AG04449 (cell line): ENCODE measurements at regions not wholly inside any gene's neighbourhood (a gene's known extent, or its start where the extent isn't known, plus 50 kb on each side); places are given as distances from the start of the nearest gene placed in this dataset.

Experiments
- CTCF ChIA-PET: fragments of 350-600 bp; formaldehyde crosslinking; extraction: SDS; loops from one replicate; lab custom pipeline; 2021; ENCODE audit warnings: antibody characterized with exemption; lab: Yijun Ruan, JAX
- POLR2A ChIA-PET: fragments of 400-600, 350-600 bp; formaldehyde crosslinking; extraction: SDS; loops from one replicate; lab custom pipeline; 2020; ENCODE audit warnings: antibody characterized with exemption, inconsistent platforms; lab: Yijun Ruan, JAX
- DNase-seq: peaks from one replicate; pipeline ENCODE4 v3.0.0-alpha.2; 2010; ENCODE audit warnings: low read depth, low spot score
- H3K4me3 ChIP-seq: 2 replicates; pipeline ENCODE4 v1.5.1; 2011; ENCODE audit warnings: low read depth, mild to moderate bottlenecking, control low read depth, low read length
- TF ChIP-seq, protein P1 (sequence below): IDR thresholded peaks from one replicate; pipeline ENCODE4 v1.5.1; 2011; ENCODE audit warnings: mild to moderate bottlenecking, moderate library complexity, low read length, control low read depth, inconsistent platforms; ENCODE audit not compliant: insufficient read depth; ENCODE audit errors: missing control alignments

DNA sequence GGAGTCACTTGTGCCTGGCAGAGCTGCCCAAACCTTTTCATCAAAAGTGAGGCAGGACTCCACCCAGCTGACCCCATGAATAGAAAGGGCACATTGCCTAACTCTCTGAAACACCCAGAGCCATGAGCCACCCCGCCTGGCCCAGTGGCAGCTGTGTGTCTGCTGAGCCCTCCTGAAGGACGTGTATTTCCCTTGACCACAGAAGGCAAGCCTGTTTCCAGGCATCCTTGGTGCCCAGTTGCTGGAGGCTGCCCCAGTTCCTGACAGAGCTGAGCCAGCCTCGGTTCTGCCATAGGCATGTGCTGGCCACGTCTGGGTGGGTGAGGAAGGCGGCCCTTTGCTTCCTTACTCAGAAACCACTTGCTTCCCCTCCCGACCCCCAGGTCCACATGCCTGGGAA, 124.7 kb upstream of the GLI2 start:
- POLR2A ChIA-PET: interaction anchor here (0.7 to 1.1 kb wide), 2 partner anchors 59 to 268 kb away, joined by 3 to 4 read pairs; no protein-coding TSS in a partner anchor
- TF ChIP-seq, protein P1, sequence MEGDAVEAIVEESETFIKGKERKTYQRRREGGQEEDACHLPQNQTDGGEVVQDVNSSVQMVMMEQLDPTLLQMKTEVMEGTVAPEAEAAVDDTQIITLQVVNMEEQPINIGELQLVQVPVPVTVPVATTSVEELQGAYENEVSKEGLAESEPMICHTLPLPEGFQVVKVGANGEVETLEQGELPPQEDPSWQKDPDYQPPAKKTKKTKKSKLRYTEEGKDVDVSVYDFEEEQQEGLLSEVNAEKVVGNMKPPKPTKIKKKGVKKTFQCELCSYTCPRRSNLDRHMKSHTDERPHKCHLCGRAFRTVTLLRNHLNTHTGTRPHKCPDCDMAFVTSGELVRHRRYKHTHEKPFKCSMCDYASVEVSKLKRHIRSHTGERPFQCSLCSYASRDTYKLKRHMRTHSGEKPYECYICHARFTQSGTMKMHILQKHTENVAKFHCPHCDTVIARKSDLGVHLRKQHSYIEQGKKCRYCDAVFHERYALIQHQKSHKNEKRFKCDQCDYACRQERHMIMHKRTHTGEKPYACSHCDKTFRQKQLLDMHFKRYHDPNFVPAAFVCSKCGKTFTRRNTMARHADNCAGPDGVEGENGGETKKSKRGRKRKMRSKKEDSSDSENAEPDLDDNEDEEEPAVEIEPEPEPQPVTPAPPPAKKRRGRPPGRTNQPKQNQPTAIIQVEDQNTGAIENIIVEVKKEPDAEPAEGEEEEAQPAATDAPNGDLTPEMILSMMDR: no peak
- no peak for DNase-seq
- CTCF ChIA-PET: interaction anchor here (1.1 to 2.5 kb wide), 3 partner anchors 15 to 306 kb away, joined by 3 to 11 read pairs (median 5); no protein-coding TSS in a partner anchor
- H3K4me3 ChIP-seq: no peak overlapping the region

DNA sequence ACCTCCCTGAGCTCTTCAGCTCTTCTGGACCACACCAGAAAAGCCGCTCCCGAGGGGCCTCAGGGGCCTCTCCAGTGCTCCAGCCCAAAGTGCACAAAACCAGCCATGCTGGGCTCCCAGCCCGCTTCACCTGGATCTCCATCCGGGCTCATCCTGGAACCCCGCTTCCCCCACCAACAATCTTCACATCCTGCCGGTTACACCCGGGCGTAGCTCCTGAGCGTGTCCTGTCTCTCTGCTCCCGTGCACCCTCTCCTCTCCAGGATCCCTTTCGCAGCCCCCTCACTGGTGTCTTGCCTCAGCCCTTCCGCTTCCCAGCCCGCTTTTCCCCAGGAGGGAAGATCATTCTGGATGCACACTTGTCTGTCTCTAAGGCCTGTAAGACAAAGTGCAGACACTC, 123.7 kb upstream of the GLI2 start:
- POLR2A ChIA-PET: interaction anchor here (0.6 kb wide), 1 partner anchor 71 kb away, joined by 3 read pairs; no protein-coding TSS in a partner anchor
- no peak overlapping the region for H3K4me3 ChIP-seq
- TF ChIP-seq, protein P1: no peak
- CTCF ChIA-PET: interaction anchor here (1.1 to 2.5 kb wide), 3 partner anchors 9 to 307 kb away, joined by 3 to 11 read pairs (median 11); no protein-coding TSS in a partner anchor
- DNase-seq: no peak

DNA sequence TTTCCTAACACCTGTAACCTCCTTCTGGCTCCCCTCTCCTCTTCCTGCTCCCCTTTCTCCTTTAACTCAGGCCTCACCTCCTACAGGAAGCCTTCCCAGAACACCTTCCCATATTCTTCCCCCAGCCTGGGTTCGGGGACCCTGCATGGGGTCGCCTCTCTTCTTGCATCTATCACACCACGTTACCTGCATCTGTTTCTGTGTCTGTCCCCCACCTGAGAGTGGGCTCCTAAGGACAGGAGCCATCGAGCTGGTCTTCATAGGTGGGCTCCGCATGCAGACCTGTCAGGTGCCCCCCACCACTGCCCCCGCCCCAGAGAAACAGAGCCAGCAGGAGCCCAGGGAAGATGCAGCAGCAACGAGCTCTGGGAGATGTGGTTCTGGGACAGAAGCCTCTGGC, 123.2 kb upstream of the GLI2 start:
- ChIA-PET POLR2A (interaction anchor here (0.6 to 2.2 kb wide), 3 partner anchors 8 to 70 kb away, joined by 3 to 5 read pairs (median 3); no protein-coding TSS in a partner anchor), CTCF (interaction anchor here (1.5 to 2.2 kb wide), 3 partner anchors 10 to 91 kb away, joined by 3 to 11 read pairs (median 5); no protein-coding TSS in a partner anchor)
- H3K4me3 ChIP-seq: no peak overlapping the region
- DNase-seq: no peak
- TF ChIP-seq, protein P1: no peak

- H3K4me3 ChIP-seq: no peak overlapping the region
- POLR2A ChIA-PET: interaction anchor here (0.6 to 2.2 kb wide), 8 partner anchors 8 to 462 kb away, joined by 3 to 11 read pairs (median 5); no protein-coding TSS in a partner anchor
- DNase-seq: no peak
- TF ChIP-seq, protein P1: no peak
- CTCF ChIA-PET: interaction anchor here (0.9 to 2.2 kb wide), 6 partner anchors 10 to 91 kb away, joined by 3 to 11 read pairs (median 4); no protein-coding TSS in a partner anchor
Measured at GRCh38 chr2:120612931-120613330, 122.7 kb upstream of the GLI2 start.

DNA sequence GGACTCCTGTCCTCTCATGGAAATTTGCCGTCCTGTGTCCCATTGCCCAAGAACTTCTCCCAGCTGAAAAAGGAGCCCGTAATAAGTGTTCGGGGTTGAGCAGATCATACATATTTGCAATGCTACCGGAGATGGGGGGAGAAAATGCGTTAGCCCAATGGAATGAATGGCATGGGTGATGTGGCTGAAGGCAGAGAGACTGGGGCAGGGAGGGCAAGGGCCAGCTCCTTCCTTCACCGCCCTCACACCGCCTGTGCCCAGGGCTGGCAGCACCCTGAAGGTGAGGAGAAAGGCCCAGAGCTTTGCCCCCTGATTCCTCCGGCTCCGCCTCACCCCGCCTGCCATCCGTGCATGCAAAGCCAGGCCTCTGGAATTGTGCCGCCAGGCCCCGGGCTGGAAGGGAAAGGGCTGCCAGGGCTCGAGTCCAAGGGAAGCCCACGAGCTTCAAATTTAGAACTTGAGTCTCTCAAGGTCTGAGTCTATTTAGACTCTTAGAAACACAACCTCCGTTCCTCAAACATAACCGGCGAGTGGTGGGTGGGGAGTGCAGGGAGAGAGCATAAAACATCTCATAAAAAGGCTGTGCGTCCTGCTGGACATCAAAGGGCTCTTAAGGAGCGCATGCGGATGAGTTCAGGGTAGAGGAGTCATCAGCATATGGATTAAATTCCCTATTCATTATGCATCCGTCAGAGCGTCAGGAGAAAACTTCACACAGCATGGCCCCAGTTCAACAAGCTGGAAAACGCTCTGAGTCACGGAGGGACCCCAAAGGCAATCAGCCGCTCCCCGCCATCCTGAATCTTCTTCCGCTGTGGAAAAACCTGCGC, 121.7 kb upstream of the GLI2 start:
- TF ChIP-seq, protein P1: no peak
- CTCF ChIA-PET: interaction anchor here (0.8 to 2.2 kb wide), 9 partner anchors 11 to 271 kb away, joined by 3 to 11 read pairs (median 4); no protein-coding TSS in a partner anchor
- peak; percentile 91 for DNase-seq
- POLR2A ChIA-PET: interaction anchor here (0.6 to 2.2 kb wide), 13 partner anchors 9 to 461 kb away, joined by 3 to 11 read pairs (median 3); no protein-coding TSS in a partner anchor
- H3K4me3 ChIP-seq: peak overlapping the region; percentile 37
